ENCODE measurements at regions not wholly inside any gene's neighbourhood (a gene's known extent, or its start where the extent isn't known, plus 50 kb on each side); places are given as distances from the start of the nearest gene placed in this dataset.

GRCh38 chrX:131942034-131942433, 81.1 kb upstream of the STK26 start:
- TF ChIP-seq EZH2phosphoT487 (IDR thresholded peaks at IDR 0.05; ENCODE audit: borderline replicate concordance) = no peak
- no peak for TF ChIP-seq CTCF (conservative IDR thresholded peaks at IDR 0.05; ENCODE audit: low read length)

All from Loucy (cell line).